Panc1 (cell line): ENCODE measurements at regions not wholly inside any gene's neighbourhood (a gene's known extent, or its start where the extent isn't known, plus 50 kb on each side); places are given as distances from the start of the nearest gene placed in this dataset.
"Not testable (repeated sequence)": the region's sequence is repeated elsewhere in the genome, so short reads cannot be mapped to it uniquely, and the experiment has no call there.

Experiments used
- ATAC-seq: fragments of 200-7000 bp; cut with Tn5 transposase; 2 replicates; pipeline ENCODE4 v1.9.1; 2020; ENCODE audit warnings: mild to moderate bottlenecking, moderate library complexity
- BruUV-seq: library from RNA; stranded (reverse); fragments of 400-500 nt; replicated peaks from 2 replicates; lab custom pipeline; 2021; lab: Mats Ljungman, UMichigan
- CTCF ChIA-PET: fragments of 300-600 bp; sonication (Branson Sonifier 250); formaldehyde crosslinking; loops from one replicate; lab custom pipeline; 2022; ENCODE audit warnings: antibody characterized with exemption; lab: Charles Lee
- POLR2A ChIA-PET: fragments of 300-600 bp; sonication (Branson Sonifier 250); formaldehyde crosslinking; loops from one replicate; lab custom pipeline; 2022; ENCODE audit warnings: antibody characterized with exemption; lab: Charles Lee
- DNase-seq: peaks from one replicate; pipeline ENCODE4 v3.0.0-alpha.2; 2010; ENCODE audit warnings: low read depth, low spot score
- H3K27ac ChIP-seq: 2 replicates; pipeline ENCODE4 v1.5.1; 2011; ENCODE audit warnings: mild to moderate bottlenecking, low read length, inconsistent platforms
- H3K27me3 ChIP-seq: fragments of 200-500 bp; sonication (Bioruptor generic); 2 replicates; pipeline ENCODE4 v1.6.0; 2014; ENCODE audit warnings: low read length, inconsistent platforms; ENCODE audit not compliant: control insufficient read depth, insufficient read depth
- H3K36me3 ChIP-seq: fragments of 200-500 bp; sonication (Bioruptor generic); 2 replicates; pipeline ENCODE4 v1.5.1; 2014; ENCODE audit warnings: inconsistent platforms, mild to moderate bottlenecking, low read length, moderate library complexity; ENCODE audit not compliant: control insufficient read depth, insufficient read depth
- H3K4me1 ChIP-seq: 2 replicates; pipeline ENCODE4 v1.5.1; 2011; ENCODE audit warnings: inconsistent platforms, mild to moderate bottlenecking, low read length, moderate library complexity; ENCODE audit not compliant: control insufficient read depth, insufficient read depth
- H3K4me3 ChIP-seq, 2 experiments: 2 replicates each; pipeline ENCODE4 v1.5.1; 2011 to 2012; ENCODE audit warnings: low read depth in 2 of 2, low read length in 2 of 2, mild to moderate bottlenecking in 2 of 2, inconsistent platforms in 1 of 2, moderate library complexity in 1 of 2
- H3K9me3 ChIP-seq: fragments of 200-500 bp; sonication (Bioruptor generic); 2 replicates; pipeline ENCODE4 v1.5.1; 2014; ENCODE audit warnings: low read depth, mild to moderate bottlenecking, inconsistent platforms, low read length, moderate library complexity; ENCODE audit not compliant: control insufficient read depth, insufficient read depth
- CTCF ChIP-seq: fragments of 450-650 bp; IDR thresholded peaks from 2 replicates; pipeline ENCODE4 v1.5.1; 2017; ENCODE audit warnings: mild to moderate bottlenecking
- POLR2AphosphoS5 ChIP-seq: IDR thresholded peaks from 2 replicates; pipeline ENCODE4 v1.6.1; 2012; ENCODE audit warnings: mild to moderate bottlenecking, low read depth, low read length, moderate library complexity
- REST ChIP-seq, 2 experiments: IDR thresholded peaks; 2 replicates each; pipeline ENCODE4 v1.6.1; 2011 to 2012; ENCODE audit warnings: low read depth in 2 of 2, control low read depth in 1 of 2, low read length in 1 of 2, mild to moderate bottlenecking in 1 of 2, moderate library complexity in 1 of 2; ENCODE audit not compliant: insufficient read depth in 1 of 2
- SIN3A ChIP-seq: IDR thresholded peaks from 2 replicates; pipeline ENCODE4 v1.6.1; 2012; ENCODE audit warnings: low read depth, mild to moderate bottlenecking, low read length, moderate library complexity, borderline replicate concordance; ENCODE audit not compliant: insufficient read depth
- TCF7L2 ChIP-seq: IDR thresholded peaks from 2 replicates; pipeline ENCODE4 v1.6.1; 2011; ENCODE audit warnings: mild to moderate bottlenecking, low read depth, low read length, inconsistent platforms
- in situ Hi-C: cut with HindIII; loops from 2 replicates; pipeline ENCODE4 v1.10.0; 2016; ENCODE audit warnings: low sequenced_read_pairs, low pct_unique_long_range_greater_than_20kb
- intact Hi-C: fragments of 100-400 bp; cut with micrococcal nuclease; formaldehyde crosslinking; loops from one replicate; pipeline ENCODE4 v1.10.0; 2022; ENCODE audit not compliant: unreplicated experiment

- Histone ChIP-seq H3K36me3 (no peaks in the 10 kb centered on the region), H3K27me3 (no peaks in the 10 kb centered on the region), H3K9me3 (no peaks in the 10 kb centered on the region), H3K4me3 (no peak overlapping the region), H3K27ac (no peak overlapping the region), H3K4me1 (no peaks in the 10 kb centered on the region)
- ChIA-PET CTCF (no interaction called here), POLR2A (no interaction called here)
- TF ChIP-seq CTCF (peak; percentile 50), TCF7L2 (no peak)
- ATAC-seq (no peak), DNase-seq (no peak)
- no TSS peak for BruUV-seq
- in situ Hi-C loops, result no loop called here
- intact Hi-C loops, result loop anchor here (10.0 kb wide), 1 partner anchor 161 kb away; the partner anchor contains the start of gene FMO1
Observed at GRCh38 chr1:171405391-171405714, 80.0 kb upstream of the PRRC2C start.

- DNase-seq, H3K27me3 ChIP-seq, in situ Hi-C loops, H3K4me1 ChIP-seq, CTCF ChIA-PET, H3K4me3 ChIP-seq, H3K9me3 ChIP-seq, H3K36me3 ChIP-seq, H3K27ac ChIP-seq, intact Hi-C loops, BruUV-seq, POLR2A ChIA-PET, ATAC-seq: not testable (repeated sequence)
Observed at GRCh38 chr1:171413557-171413956, 71.8 kb upstream of the PRRC2C start.

- Histone ChIP-seq H3K27me3 (no peaks in the 10 kb centered on the region), H3K36me3 (no peaks in the 10 kb centered on the region), H3K9me3 (no peaks in the 10 kb centered on the region), H3K4me1 (no peaks in the 10 kb centered on the region), H3K4me3 (no peak overlapping the region), H3K27ac (no peak overlapping the region)
- DNase-seq (no peak), ATAC-seq (no peak)
- in situ Hi-C loops, result no loop called here
- intact Hi-C loops, result no loop called here
- ChIA-PET CTCF (no interaction called here), POLR2A (no interaction called here)
- BruUV-seq, result no TSS peak
- TF ChIP-seq POLR2AphosphoS5 (no peak), SIN3A (no peak), REST (IDR thresholded peaks at IDR 0.05; ENCODE audit: insufficient read depth in 1 of 2, low read depth in 2 of 2, low read length in 1 of 2) (no peak), CTCF (no peak), TCF7L2 (no peak)
Observed at GRCh38 chr1:171418546-171418945, 66.8 kb upstream of the PRRC2C start.
